GM21529 (cell line): ENCODE measurements at regions not wholly inside any gene's neighbourhood (a gene's known extent, or its start where the extent isn't known, plus 50 kb on each side); places are given as distances from the start of the nearest gene placed in this dataset.
"Not testable (repeated sequence)": the region's sequence is repeated elsewhere in the genome, so short reads cannot be mapped to it uniquely, and the experiment has no call there.

Experiments
- ATAC-seq: cut with Tn5 transposase; IDR thresholded peaks from one replicate; pipeline ENCODE4 v1.9.1; 2021; ENCODE audit not compliant: unreplicated experiment

GRCh38 chr16:16559179-16559740 lies 180.3 kb downstream of the NPIPA7 start:
- ATAC-seq: not testable (repeated sequence)

DNA sequence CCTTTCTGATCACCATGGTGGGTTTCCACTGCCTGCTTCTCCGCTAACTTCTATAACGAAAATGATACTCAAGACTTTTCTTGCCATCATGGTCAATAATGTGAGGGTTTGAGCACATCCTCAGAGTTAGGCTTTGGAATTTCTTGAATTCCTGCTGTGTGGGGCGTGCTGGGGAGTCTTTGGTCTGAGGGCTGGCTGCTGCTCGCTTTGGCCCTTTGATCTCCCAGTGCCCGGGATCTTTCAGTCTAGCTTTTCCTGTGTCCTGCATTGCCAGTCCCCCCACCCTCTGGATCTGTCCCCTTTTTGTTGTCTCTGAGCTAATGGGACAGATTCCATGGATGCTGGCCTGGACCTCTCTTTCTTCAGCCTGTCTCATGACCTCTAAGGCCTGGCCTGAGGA lies 182.6 kb downstream of the NPIPA7 start:
- ATAC-seq: not testable (repeated sequence)

DNA sequence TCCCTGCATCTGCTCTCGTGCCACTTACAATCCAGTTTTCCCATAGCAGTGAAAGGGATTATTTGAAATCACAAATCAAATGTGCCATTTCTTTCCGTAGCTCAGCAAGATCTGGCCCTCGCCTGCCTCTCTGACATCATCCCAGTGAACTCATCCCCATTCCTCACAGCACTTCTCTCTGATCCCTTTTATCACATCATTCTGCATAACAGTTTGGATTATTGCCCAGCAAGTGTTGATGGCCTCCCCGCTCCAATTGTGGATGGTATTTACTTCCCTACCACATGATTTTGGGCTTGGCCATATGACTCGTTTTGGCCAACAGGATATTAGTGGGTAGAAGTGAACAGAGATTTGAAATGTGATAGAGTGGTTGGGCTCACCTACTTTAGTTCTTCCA lies 185.0 kb downstream of the NPIPA7 start:
- ATAC-seq: not testable (repeated sequence)

- ATAC-seq: not testable (repeated sequence)
Observed at GRCh38 chr16:16565326-16565725, 186.4 kb downstream of the NPIPA7 start.

DNA sequence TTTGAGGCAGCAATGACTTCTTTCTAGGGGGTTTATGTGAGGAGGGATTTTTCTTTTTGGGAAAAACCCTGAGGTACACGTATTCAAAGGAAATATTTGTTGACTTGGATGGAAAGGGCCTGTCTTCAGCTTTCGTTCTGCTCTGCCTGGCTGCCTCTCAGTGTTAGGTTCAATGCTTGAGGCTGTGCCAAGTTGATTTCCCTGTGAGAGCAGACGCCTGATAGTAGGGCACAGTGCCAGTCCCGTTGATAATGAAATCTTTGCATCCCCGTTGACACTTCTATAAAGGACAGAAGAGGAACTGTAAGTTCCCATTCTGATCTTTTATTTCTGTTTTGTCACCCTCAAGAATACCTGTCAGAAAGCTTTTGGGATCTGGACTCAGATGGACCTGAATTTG lies 191.1 kb downstream of the NPIPA7 start:
- not testable (repeated sequence) for ATAC-seq

DNA sequence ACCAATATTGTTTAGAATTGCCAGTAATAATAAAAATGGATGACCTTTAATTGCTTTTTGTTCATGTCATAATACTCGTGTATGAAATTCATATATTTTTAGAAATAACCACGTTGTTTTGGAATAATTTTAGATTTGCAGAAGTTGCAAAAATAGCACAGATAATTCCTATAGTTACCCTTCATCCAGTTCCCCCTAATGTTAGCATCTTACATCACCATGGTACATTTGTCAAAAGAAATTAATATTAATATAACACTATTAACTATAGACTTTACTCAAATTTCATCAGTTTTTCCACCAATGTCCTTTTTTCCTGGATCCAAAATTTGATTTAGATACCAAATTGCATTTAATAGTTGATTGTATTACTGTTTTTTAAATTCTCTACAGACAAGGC lies 191.9 kb downstream of the NPIPA7 start:
- not testable (repeated sequence) for ATAC-seq

DNA sequence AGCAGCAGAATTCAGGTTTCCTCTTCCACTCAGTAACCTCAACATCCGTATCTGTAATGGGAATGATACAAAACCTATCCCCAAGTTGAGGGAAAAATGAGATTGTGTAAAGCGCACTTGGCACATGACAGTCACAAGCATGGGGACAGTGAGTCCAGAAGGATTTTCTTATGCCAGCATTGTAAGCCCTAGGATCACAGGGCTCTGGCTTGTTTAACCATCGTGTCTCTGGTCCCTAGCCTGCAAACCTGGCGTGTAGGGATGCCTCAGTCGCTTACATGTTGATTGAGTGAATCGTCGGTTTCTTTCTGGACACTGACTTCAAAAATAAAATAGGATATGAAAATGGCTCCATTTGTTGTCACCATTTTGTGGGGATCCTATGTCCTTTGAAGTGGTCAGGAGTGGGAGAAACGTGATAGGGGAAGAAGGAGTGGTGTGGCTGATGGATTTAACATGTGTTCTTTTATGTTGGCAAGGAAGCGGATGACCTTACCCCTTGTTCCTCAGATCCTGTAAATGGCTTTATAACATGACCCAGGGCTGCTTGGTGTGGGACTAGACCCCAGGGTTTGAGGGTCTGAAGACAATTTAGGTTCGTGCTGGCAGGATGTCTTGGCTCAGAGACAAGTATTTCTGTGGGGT lies 193.3 kb downstream of the NPIPA7 start:
- not testable (repeated sequence) for ATAC-seq

DNA sequence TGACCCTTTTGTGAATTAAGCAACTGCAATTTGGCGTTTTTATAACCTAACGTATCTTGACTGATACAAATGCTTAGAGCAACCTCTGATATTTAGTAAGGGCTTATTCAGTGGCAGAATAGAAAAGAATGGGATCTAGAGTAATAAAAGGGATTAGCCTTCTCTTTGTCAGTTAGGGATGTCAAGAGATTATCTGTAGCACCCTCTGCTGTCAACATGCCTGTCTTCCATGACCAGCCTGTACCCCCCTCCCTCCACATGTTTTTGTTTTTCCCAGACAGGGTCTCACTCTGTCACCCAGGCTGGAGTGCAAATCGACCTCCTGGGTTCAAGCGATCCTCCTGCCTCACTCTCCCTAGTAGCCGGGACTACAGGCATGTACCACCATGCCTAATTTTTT lies 198.1 kb downstream of the NPIPA7 start:
- not testable (repeated sequence) for ATAC-seq

- no peak for ATAC-seq
Observed at GRCh38 chr16:16578701-16579100, 199.8 kb downstream of the NPIPA7 start.

- ATAC-seq: not testable (repeated sequence)
Observed at GRCh38 chr16:16582916-16583315, 204.0 kb downstream of the NPIPA7 start.

GRCh38 chr16:16586073-16586651 lies 207.2 kb downstream of the NPIPA7 start:
- ATAC-seq: not testable (repeated sequence)

DNA sequence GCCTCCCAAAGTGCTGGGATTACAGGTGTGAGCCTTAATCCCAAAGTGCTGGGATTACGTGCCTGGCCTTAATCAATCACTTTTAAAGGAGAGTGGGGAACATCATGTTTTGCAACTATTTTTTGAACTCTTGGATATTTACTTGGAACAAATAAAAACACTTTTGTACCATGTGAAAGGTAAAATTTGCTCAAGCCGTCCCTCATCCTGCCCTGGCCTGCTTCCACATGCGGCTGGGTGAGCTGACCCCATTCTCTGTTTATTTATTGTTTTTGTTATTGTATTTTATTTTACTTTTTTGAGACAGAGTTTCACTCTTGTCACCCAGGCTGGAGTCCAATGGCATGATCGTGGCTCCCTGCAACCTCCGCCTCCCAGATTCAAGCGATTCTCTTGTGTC lies 208.0 kb downstream of the NPIPA7 start:
- not testable (repeated sequence) for ATAC-seq

DNA sequence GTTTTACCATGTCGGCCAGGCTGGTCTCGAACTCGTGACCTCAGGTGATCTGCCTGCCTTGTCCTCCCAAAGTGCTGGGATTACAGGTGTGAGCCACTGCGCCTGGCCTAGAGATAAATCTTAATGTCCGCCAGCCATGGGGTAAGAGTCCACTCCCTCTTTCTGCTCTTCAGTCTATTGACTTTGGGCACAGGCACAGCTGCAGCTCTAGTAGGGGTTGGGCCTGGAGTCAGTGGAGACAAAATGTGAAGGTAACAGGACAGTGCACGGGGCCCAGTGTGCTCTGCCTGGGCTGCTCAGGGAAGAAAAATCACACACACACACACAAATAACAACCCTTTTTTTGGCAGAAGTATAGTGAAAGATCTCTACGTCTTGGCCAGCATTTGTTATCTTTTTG lies 209.5 kb downstream of the NPIPA7 start:
- not testable (repeated sequence) for ATAC-seq

- peak; percentile 55 for ATAC-seq
Observed at GRCh38 chr16:16590654-16591318, 211.8 kb downstream of the NPIPA7 start.

GRCh38 chr16:16593156-16593863 lies 214.4 kb downstream of the NPIPA7 start:
- not testable (repeated sequence) for ATAC-seq

- peak; percentile 51 for ATAC-seq
Observed at GRCh38 chr16:16595029-16595718, 216.2 kb downstream of the NPIPA7 start.

DNA sequence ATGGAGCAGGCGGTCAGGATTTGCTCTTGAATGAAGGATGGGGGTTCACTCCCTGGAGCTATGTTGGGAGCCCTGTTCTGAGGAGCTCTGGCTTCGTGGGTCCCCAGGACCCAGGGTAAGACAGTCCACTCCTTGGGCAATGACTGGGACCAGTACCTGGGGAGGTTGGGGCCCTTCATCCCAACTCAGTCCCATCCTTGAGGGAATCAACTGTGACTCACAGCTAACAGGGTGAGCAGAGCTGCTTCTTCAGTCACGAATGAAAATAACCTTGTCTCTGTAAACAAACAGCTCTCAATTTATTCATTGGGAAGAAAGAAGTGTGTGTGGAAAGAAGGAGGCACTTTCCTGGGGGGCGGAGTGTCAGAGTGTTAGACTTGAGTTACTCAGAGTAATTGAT lies 222.3 kb downstream of the NPIPA7 start:
- ATAC-seq: not testable (repeated sequence)

GRCh38 chr16:16607401-16608082 lies 228.6 kb downstream of the NPIPA7 start:
- not testable (repeated sequence) for ATAC-seq

DNA sequence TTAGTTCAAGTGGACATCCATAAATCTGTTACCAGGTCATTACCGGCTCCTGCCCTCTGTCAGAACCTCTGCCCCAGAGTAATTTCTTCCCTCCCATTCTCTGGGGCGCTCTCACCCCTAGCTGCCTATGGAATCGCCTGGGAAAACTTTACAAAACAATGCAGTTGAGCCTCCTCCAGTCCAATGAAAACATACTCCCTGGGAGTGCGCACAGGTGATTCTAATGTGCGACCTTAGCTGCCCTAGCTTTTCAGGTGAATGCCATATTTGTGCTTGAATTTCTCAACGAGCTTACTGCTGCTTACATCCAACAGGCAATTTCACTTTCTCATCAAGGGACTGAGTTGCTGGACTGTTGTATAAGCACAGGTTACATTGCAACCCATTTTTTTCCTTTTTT lies 230.7 kb downstream of the NPIPA7 start:
- not testable (repeated sequence) for ATAC-seq

GRCh38 chr16:16610389-16610967 lies 231.5 kb downstream of the NPIPA7 start:
- ATAC-seq: not testable (repeated sequence)
